ENCODE measurements at regions not wholly inside any gene's neighbourhood (a gene's known extent, or its start where the extent isn't known, plus 50 kb on each side); places are given as distances from the start of the nearest gene placed in this dataset.

- POLR2A ChIA-PET, result no interaction called here
- DNase-seq (ENCODE audit: extremely low spot score), result no peak
- no peak for TF ChIP-seq CTCF (IDR thresholded peaks at IDR 0.05; ENCODE audit: control extremely low read depth, extremely low read depth, low read depth, missing control alignments)
- CTCF ChIA-PET, result no interaction called here
Observed at GRCh38 chr3:150055332-150055731, 84.6 kb upstream of the PFN2 start.

GRCh38 chr3:150054635-150055034 lies 83.9 kb upstream of the PFN2 start:
- CTCF ChIA-PET, result interaction anchor here (1.5 to 1.6 kb wide), 2 partner anchors 123 to 130 kb away, joined by 3 read pairs; no protein-coding TSS in a partner anchor
- POLR2A ChIA-PET, result no interaction called here
- no peak for DNase-seq (ENCODE audit: extremely low spot score)
- no peak for TF ChIP-seq CTCF (IDR thresholded peaks at IDR 0.05; ENCODE audit: control extremely low read depth, extremely low read depth, low read depth, missing control alignments)

GRCh38 chr3:150050510-150050909 lies 79.8 kb upstream of the PFN2 start:
- ChIA-PET POLR2A (no interaction called here), CTCF (no interaction called here)
- DNase-seq (ENCODE audit: extremely low spot score), result no peak
- no peak for TF ChIP-seq CTCF (IDR thresholded peaks at IDR 0.05; ENCODE audit: control extremely low read depth, extremely low read depth, low read depth, missing control alignments)

- CTCF ChIA-PET, result no interaction called here
Observed at GRCh38 chr3:150049317-150049716, 78.6 kb upstream of the PFN2 start.

GRCh38 chr3:150041877-150042276 lies 71.2 kb upstream of the PFN2 start:
- no peak for DNase-seq (ENCODE audit: extremely low spot score)
- CTCF ChIA-PET, result interaction anchor here (1.5 kb wide), 2 partner anchors 30 to 34 kb away, joined by 3 to 4 read pairs; no protein-coding TSS in a partner anchor
- TF ChIP-seq CTCF (IDR thresholded peaks at IDR 0.05; ENCODE audit: control extremely low read depth, extremely low read depth, low read depth, missing control alignments), result no peak
- POLR2A ChIA-PET, result no interaction called here

More at GRCh38 chr3:150049317-150049716, 78.6 kb upstream of the PFN2 start:
- DNase-seq (ENCODE audit: extremely low spot score), result no peak
- TF ChIP-seq CTCF (IDR thresholded peaks at IDR 0.05; ENCODE audit: control extremely low read depth, extremely low read depth, low read depth, missing control alignments), result no peak
- POLR2A ChIA-PET, result no interaction called here

- TF ChIP-seq CTCF (IDR thresholded peaks at IDR 0.05; ENCODE audit: control extremely low read depth, extremely low read depth, low read depth, missing control alignments), result no peak
- ChIA-PET POLR2A (no interaction called here), CTCF (no interaction called here)
- DNase-seq (ENCODE audit: extremely low spot score), result no peak
Observed at GRCh38 chr3:150040097-150040496, 69.4 kb upstream of the PFN2 start.

- DNase-seq (ENCODE audit: extremely low spot score), result no peak
- CTCF ChIA-PET, result no interaction called here
- no peak for TF ChIP-seq CTCF (IDR thresholded peaks at IDR 0.05; ENCODE audit: control extremely low read depth, extremely low read depth, low read depth, missing control alignments)
- POLR2A ChIA-PET, result no interaction called here
Observed at GRCh38 chr3:150038830-150039229, 68.1 kb upstream of the PFN2 start.
